IMR-90 (cell line): ENCODE measurements at regions not wholly inside any gene's neighbourhood (a gene's known extent, or its start where the extent isn't known, plus 50 kb on each side); places are given as distances from the start of the nearest gene placed in this dataset.

Experiments used
- ATAC-seq: fragments of 200-7000 bp; cut with Tn5 transposase; 2 replicates; pipeline ENCODE4 v1.9.1; 2020; ENCODE audit warnings: low read depth, mild to moderate bottlenecking, moderate library complexity
- BruUV-seq: library from RNA; stranded (reverse); fragments of 400-500 nt; replicated peaks from 2 replicates; lab custom pipeline; 2021; lab: Mats Ljungman, UMichigan
- CTCF ChIA-PET: fragments of 300-600 bp; formaldehyde crosslinking; extraction: SDS; loops from one replicate; lab custom pipeline; 2021; ENCODE audit warnings: antibody characterized with exemption; lab: Yijun Ruan, JAX
- POLR2A ChIA-PET: fragments of 300-600 bp; sonication (Branson Sonifier 250); formaldehyde crosslinking; loops from one replicate; lab custom pipeline; 2022; ENCODE audit warnings: antibody characterized with exemption; ENCODE audit not compliant: unreplicated experiment; lab: Charles Lee
- DNase-seq: peaks from one replicate; pipeline ENCODE4 v3.0.0; 2013
- H2AFZ ChIP-seq: replicated peaks from 2 replicates; pipeline ENCODE3; 2013; ENCODE audit warnings: low read length, mild to moderate bottlenecking; ENCODE audit not compliant: poor library complexity
- H2AK5ac ChIP-seq: 2 replicates; pipeline ENCODE4 v1.6.1; 2013; ENCODE audit warnings: low read depth, low read length, inconsistent platforms
- H2AK9ac ChIP-seq: replicated peaks from 2 replicates; pipeline ENCODE3; 2013; ENCODE audit warnings: mild to moderate bottlenecking, low read depth, low read length, moderate library complexity; ENCODE audit not compliant: poor library complexity
- H2BK120ac ChIP-seq: 2 replicates; pipeline ENCODE4 v1.6.1; 2013; ENCODE audit warnings: low read depth, low read length, inconsistent platforms
- H2BK15ac ChIP-seq: 3 replicates; pipeline ENCODE4 v1.6.1; 2013; ENCODE audit warnings: low read depth, low read length, inconsistent platforms
- H2BK20ac ChIP-seq: 2 replicates; pipeline ENCODE4 v1.6.1; 2013; ENCODE audit warnings: low read depth, mild to moderate bottlenecking, inconsistent platforms, low read length, moderate library complexity
- H2BK5ac ChIP-seq: 2 replicates; pipeline ENCODE4 v1.6.1; 2013; ENCODE audit warnings: mild to moderate bottlenecking, low read depth, low read length, inconsistent platforms; ENCODE audit not compliant: poor library complexity, severe bottlenecking
- H3K14ac ChIP-seq: replicated peaks from 2 replicates; pipeline ENCODE4 v1.6.1; 2013; ENCODE audit warnings: low read depth, low read length, inconsistent platforms
- H3K18ac ChIP-seq: 2 replicates; pipeline ENCODE4 v1.6.1; 2013; ENCODE audit warnings: low read depth, low read length, control low read depth
- H3K23ac ChIP-seq: 2 replicates; pipeline ENCODE4 v1.6.1; 2013; ENCODE audit warnings: low read depth, low read length, inconsistent platforms
- H3K27ac ChIP-seq: 2 replicates; pipeline ENCODE4 v1.5.1; 2013; ENCODE audit warnings: mild to moderate bottlenecking, control low read depth, low read length; ENCODE audit not compliant: insufficient read depth
- H3K27me3 ChIP-seq: 2 replicates; pipeline ENCODE4 v1.6.1; 2013; ENCODE audit warnings: low read length; ENCODE audit not compliant: control insufficient read depth, insufficient read depth
- H3K36me3 ChIP-seq: 2 replicates; pipeline ENCODE4 v1.6.1; 2013; ENCODE audit warnings: low read length, mixed read lengths; ENCODE audit not compliant: control insufficient read depth, insufficient read depth
- H3K4ac ChIP-seq: 2 replicates; pipeline ENCODE4 v1.6.1; 2013; ENCODE audit warnings: low read depth, low read length, inconsistent platforms
- H3K4me1 ChIP-seq: 2 replicates; pipeline ENCODE4 v1.6.1; 2013; ENCODE audit warnings: low read length, mixed read lengths; ENCODE audit not compliant: control insufficient read depth, insufficient read depth
- H3K4me2 ChIP-seq: 2 replicates; pipeline ENCODE4 v1.6.1; 2013; ENCODE audit warnings: low read depth, mild to moderate bottlenecking, control low read depth, low read length, moderate library complexity
- H3K4me3 ChIP-seq: 2 replicates; pipeline ENCODE4 v1.5.1; 2013; ENCODE audit warnings: low read depth, mild to moderate bottlenecking, control low read depth, low read length, moderate library complexity; ENCODE audit not compliant: insufficient read depth
- H3K56ac ChIP-seq: 2 replicates; pipeline ENCODE4 v1.6.1; 2013; ENCODE audit warnings: low read length, inconsistent platforms; ENCODE audit not compliant: insufficient read depth; ENCODE audit errors: extremely low read depth
- H3K79me1 ChIP-seq, 2 experiments: 2 replicates each; pipeline ENCODE4 v1.6.1; 2013; ENCODE audit warnings: low read length in 2 of 2, inconsistent platforms in 1 of 2, low read depth in 1 of 2
- H3K9ac ChIP-seq: 2 replicates; pipeline ENCODE4 v1.6.1; 2013; ENCODE audit warnings: low read depth, low read length, control low read depth
- H3K9me1 ChIP-seq: 2 replicates; pipeline ENCODE4 v1.6.1; 2013; ENCODE audit warnings: low read length, inconsistent platforms; ENCODE audit not compliant: insufficient read depth
- H3K9me3 ChIP-seq: 2 replicates; pipeline ENCODE4 v1.6.1; 2013; ENCODE audit warnings: low read length; ENCODE audit not compliant: control insufficient read depth, insufficient read depth
- H4K20me1 ChIP-seq: 2 replicates; pipeline ENCODE4 v1.6.1; 2013; ENCODE audit warnings: low read length, inconsistent platforms; ENCODE audit not compliant: insufficient read depth
- H4K5ac ChIP-seq: 2 replicates; pipeline ENCODE4 v1.6.1; 2013; ENCODE audit warnings: mild to moderate bottlenecking, low read depth, low read length, control low read depth
- H4K8ac ChIP-seq, 2 experiments: 2 replicates each; pipeline ENCODE4 v1.6.1; 2013; ENCODE audit warnings: low read depth in 2 of 2, low read length in 2 of 2, control low read depth in 1 of 2, inconsistent platforms in 1 of 2
- H4K91ac ChIP-seq: 2 replicates; pipeline ENCODE4 v1.6.1; 2013; ENCODE audit warnings: low read depth, low read length, inconsistent platforms; ENCODE audit not compliant: insufficient read depth
- BHLHE40 ChIP-seq: fragments of 150-350 bp; IDR thresholded peaks from 2 replicates; pipeline ENCODE4 v1.6.1; 2016; ENCODE audit warnings: mild to moderate bottlenecking, low read depth, low read length
- CEBPB ChIP-seq: IDR thresholded peaks from 2 replicates; pipeline ENCODE4 v1.6.1; 2012; ENCODE audit warnings: low read depth, low read length, improper control_type of control experiment
- CHD1 ChIP-seq: IDR thresholded peaks from 2 replicates; pipeline ENCODE4 v1.6.1; 2012; ENCODE audit warnings: low read depth, low read length, improper control_type of control experiment
- FOS ChIP-seq: fragments of 150-350 bp; IDR thresholded peaks from 2 replicates; pipeline ENCODE4 v1.6.1; 2016; ENCODE audit warnings: low read depth, low read length
- MAFK ChIP-seq: IDR thresholded peaks from 2 replicates; pipeline ENCODE4 v1.6.1; 2012; ENCODE audit warnings: low read depth, low read length, improper control_type of control experiment
- MAZ ChIP-seq: IDR thresholded peaks from 2 replicates; pipeline ENCODE4 v1.6.1; 2012; ENCODE audit warnings: low read depth, mild to moderate bottlenecking, low read length, improper control_type of control experiment, moderate library complexity, borderline replicate concordance
- MXI1 ChIP-seq: IDR thresholded peaks from 2 replicates; pipeline ENCODE4 v1.6.1; 2012; ENCODE audit warnings: low read depth, mild to moderate bottlenecking, low read length, moderate library complexity, borderline replicate concordance
- NFE2L2 ChIP-seq: fragments of 150-350 bp; IDR thresholded peaks from 2 replicates; pipeline ENCODE4 v1.6.1; 2016; ENCODE audit warnings: low read depth, mild to moderate bottlenecking, low read length
- POLR2A ChIP-seq: IDR thresholded peaks from 2 replicates; pipeline ENCODE4 v1.6.1; 2012; ENCODE audit warnings: mild to moderate bottlenecking, low read depth, low read length
- RAD21 ChIP-seq: IDR thresholded peaks from 2 replicates; pipeline ENCODE4 v1.6.1; 2012; ENCODE audit warnings: low read length, improper control_type of control experiment
- RCOR1 ChIP-seq: IDR thresholded peaks from 2 replicates; pipeline ENCODE4 v1.6.1; 2012; ENCODE audit warnings: mild to moderate bottlenecking, low read length, improper control_type of control experiment; ENCODE audit not compliant: insufficient replicate concordance
- RFX5 ChIP-seq: IDR thresholded peaks from 2 replicates; pipeline ENCODE4 v1.8.0; 2012; ENCODE audit warnings: low read depth, mild to moderate bottlenecking, low read length, moderate library complexity
- SMC3 ChIP-seq: fragments of 150-350 bp; IDR thresholded peaks from 2 replicates; pipeline ENCODE4 v1.6.1; 2016; ENCODE audit warnings: low read depth, mild to moderate bottlenecking, antibody characterized with exemption, low read length, moderate library complexity
- WGBS, 2 experiments: methylation state at CpG; one replicate each; pipeline versions ENCODE4 v1.1.5 to v1.1.7; 2013; ENCODE audit warnings: missing lambda C conversion rate in 2 of 2; ENCODE audit not compliant: insufficient read length in 1 of 2; ENCODE audit errors: extremely low coverage in 2 of 2; 5-methylcytosine and 5-hydroxymethylcytosine counted together
- dilution Hi-C: fragments of 300-500 bp; cut with HindIII; formaldehyde crosslinking; loops from one replicate; pipeline ENCODE4 v1.14.3; 2018; ENCODE audit warnings: low sequenced_read_pairs; ENCODE audit not compliant: unreplicated experiment
- in situ Hi-C: fragments of 300-500 bp; cut with MboI; formaldehyde crosslinking; loops from 3 replicates; pipeline ENCODE4 v1.14.3; 2019; ENCODE audit warnings: low sequenced_read_pairs, inconsistent platforms, mixed read lengths
- intact Hi-C: fragments of 100-400 bp; cut with micrococcal nuclease; formaldehyde crosslinking; loops from 2 replicates; pipeline ENCODE4 v1.10.0; 2022
- TF ChIP-seq, protein P1 (sequence below): conservative IDR thresholded peaks from 2 replicates; pipeline ENCODE4 v1.5.1; 2012; ENCODE audit warnings: mild to moderate bottlenecking, low read depth, low read length, improper control_type of control experiment
- TF ChIP-seq, protein P2 (sequence below): fragments of 150-350 bp; IDR thresholded peaks from 2 replicates; pipeline ENCODE4 v1.6.1; 2017; ENCODE audit warnings: mild to moderate bottlenecking, antibody characterized with exemption, low read length, low read depth
- TF ChIP-seq, protein P3 (sequence below): fragments of 150-350 bp; IDR thresholded peaks from 2 replicates; pipeline ENCODE4 v1.6.1; 2016; ENCODE audit warnings: low read depth, mild to moderate bottlenecking, low read length, moderate library complexity, borderline replicate concordance

DNA sequence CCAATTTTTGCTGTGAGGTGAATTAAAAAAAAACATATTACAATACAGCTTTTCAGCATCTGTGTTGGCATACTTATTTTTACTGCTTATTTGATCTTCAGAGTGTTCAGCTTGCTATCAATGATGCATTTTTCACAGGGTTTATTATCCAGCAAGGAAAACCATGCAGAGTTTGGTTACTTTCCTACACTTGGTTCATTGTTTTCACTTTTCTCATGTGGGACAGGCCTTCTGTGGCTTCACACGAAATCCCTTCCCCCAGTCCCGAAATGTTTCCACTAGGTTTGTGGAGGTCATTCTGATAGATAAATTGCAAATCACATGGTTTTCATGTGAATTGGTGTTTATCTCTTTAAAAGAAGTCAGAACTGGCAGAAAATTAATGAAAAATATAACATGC, 205.8 kb downstream of the SPCS3 start:
- Histone ChIP-seq H3K23ac (no peak overlapping the region), H2AK5ac (no peak overlapping the region), H3K4me2 (no peak overlapping the region), H3K9me3 (no peaks in the 10 kb centered on the region), H2AFZ (no peak overlapping the region), H3K4ac (no peak overlapping the region), H2BK5ac (no peak overlapping the region), H2BK20ac (no peak overlapping the region), H2AK9ac (no peak overlapping the region), H3K9ac (no peak overlapping the region), H3K4me3 (no peak overlapping the region), H3K36me3 (no peaks in the 10 kb centered on the region), H4K91ac (no peak overlapping the region), H4K8ac (no peak overlapping the region), H4K20me1 (no peaks in the 10 kb centered on the region), H4K5ac (no peak overlapping the region), H3K4me1 (no peaks in the 10 kb centered on the region), H3K79me1 (no peaks in the 10 kb centered on the region), H3K56ac (no peak overlapping the region), H3K9me1 (no peaks in the 10 kb centered on the region), H3K27ac (no peak overlapping the region), H2BK120ac (no peak overlapping the region), H3K27me3 (no peaks in the 10 kb centered on the region), H3K14ac (no peak overlapping the region), H2BK15ac (no peak overlapping the region), H3K18ac (no peak overlapping the region)
- no CpG with 5 or more reads among the region's 2 CpGs for WGBS, 2 experiments
- TF ChIP-seq RCOR1 (no peak), RFX5 (no peak), RAD21 (no peak), SMC3 (no peak), BHLHE40 (no peak), MXI1 (no peak), CEBPB (no peak), MAFK (no peak), POLR2A (no peak), MAZ (no peak), NFE2L2 (no peak), CHD1 (no peak), FOS (no peak)
- TF ChIP-seq, protein P1, sequence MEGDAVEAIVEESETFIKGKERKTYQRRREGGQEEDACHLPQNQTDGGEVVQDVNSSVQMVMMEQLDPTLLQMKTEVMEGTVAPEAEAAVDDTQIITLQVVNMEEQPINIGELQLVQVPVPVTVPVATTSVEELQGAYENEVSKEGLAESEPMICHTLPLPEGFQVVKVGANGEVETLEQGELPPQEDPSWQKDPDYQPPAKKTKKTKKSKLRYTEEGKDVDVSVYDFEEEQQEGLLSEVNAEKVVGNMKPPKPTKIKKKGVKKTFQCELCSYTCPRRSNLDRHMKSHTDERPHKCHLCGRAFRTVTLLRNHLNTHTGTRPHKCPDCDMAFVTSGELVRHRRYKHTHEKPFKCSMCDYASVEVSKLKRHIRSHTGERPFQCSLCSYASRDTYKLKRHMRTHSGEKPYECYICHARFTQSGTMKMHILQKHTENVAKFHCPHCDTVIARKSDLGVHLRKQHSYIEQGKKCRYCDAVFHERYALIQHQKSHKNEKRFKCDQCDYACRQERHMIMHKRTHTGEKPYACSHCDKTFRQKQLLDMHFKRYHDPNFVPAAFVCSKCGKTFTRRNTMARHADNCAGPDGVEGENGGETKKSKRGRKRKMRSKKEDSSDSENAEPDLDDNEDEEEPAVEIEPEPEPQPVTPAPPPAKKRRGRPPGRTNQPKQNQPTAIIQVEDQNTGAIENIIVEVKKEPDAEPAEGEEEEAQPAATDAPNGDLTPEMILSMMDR, result no peak
- TF ChIP-seq, protein P2, sequence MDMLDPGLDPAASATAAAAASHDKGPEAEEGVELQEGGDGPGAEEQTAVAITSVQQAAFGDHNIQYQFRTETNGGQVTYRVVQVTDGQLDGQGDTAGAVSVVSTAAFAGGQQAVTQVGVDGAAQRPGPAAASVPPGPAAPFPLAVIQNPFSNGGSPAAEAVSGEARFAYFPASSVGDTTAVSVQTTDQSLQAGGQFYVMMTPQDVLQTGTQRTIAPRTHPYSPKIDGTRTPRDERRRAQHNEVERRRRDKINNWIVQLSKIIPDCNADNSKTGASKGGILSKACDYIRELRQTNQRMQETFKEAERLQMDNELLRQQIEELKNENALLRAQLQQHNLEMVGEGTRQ, result no peak
- TF ChIP-seq, protein P3, sequence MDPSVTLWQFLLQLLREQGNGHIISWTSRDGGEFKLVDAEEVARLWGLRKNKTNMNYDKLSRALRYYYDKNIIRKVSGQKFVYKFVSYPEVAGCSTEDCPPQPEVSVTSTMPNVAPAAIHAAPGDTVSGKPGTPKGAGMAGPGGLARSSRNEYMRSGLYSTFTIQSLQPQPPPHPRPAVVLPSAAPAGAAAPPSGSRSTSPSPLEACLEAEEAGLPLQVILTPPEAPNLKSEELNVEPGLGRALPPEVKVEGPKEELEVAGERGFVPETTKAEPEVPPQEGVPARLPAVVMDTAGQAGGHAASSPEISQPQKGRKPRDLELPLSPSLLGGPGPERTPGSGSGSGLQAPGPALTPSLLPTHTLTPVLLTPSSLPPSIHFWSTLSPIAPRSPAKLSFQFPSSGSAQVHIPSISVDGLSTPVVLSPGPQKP, result no peak
- POLR2A ChIA-PET, result no interaction called here
- no TSS peak for BruUV-seq
- DNase-seq, result no peak
- dilution Hi-C loops (no loop called here), intact Hi-C loops (no loop called here), in situ Hi-C loops (no loop called here)
- ATAC-seq, result no peak
- CTCF ChIA-PET, result no interaction called here
